ENCODE measurements at regions not wholly inside any gene's neighbourhood (a gene's known extent, or its start where the extent isn't known, plus 50 kb on each side); places are given as distances from the start of the nearest gene placed in this dataset.

DNA sequence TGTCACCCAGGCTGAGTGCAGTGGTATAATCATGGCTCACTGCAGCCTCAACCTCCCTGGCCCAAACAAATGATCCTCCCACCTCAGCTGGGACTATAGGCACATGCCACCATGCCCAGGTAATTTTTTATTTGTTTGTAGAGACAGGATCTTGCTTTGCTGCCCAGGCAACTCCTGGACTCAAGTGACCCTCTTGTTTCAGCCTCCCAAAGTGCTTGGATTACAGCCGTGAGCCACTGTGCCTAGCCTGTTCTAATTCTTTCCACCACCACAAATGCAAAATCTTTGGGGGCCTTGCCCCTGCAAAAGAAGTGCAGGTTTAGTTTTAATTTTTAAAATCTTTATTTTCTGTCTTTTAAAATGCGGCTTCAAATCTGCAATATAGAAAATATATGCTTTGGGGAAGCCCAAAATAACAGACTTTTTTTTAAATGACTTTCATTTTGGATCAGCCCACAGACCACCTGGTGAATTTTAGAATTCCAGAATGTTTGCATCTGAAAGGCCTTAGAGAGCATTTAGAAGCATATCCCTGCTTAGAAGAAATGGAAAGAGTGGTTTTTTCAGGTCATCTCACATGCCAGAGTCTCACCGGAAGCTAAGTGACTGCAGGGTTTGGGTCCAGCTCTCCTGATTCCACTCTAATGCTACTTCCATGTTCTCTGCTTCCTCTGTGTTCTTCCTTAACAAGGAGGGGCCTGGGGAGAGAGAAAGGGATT is 111.4 kb upstream of the FER start:
- TF ChIP-seq, protein P1, sequence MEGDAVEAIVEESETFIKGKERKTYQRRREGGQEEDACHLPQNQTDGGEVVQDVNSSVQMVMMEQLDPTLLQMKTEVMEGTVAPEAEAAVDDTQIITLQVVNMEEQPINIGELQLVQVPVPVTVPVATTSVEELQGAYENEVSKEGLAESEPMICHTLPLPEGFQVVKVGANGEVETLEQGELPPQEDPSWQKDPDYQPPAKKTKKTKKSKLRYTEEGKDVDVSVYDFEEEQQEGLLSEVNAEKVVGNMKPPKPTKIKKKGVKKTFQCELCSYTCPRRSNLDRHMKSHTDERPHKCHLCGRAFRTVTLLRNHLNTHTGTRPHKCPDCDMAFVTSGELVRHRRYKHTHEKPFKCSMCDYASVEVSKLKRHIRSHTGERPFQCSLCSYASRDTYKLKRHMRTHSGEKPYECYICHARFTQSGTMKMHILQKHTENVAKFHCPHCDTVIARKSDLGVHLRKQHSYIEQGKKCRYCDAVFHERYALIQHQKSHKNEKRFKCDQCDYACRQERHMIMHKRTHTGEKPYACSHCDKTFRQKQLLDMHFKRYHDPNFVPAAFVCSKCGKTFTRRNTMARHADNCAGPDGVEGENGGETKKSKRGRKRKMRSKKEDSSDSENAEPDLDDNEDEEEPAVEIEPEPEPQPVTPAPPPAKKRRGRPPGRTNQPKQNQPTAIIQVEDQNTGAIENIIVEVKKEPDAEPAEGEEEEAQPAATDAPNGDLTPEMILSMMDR (conservative IDR thresholded peaks at IDR 0.05; ENCODE audit: low read length) = no peak
- no peak for TF ChIP-seq EZH2phosphoT487 (IDR thresholded peaks at IDR 0.05; ENCODE audit: borderline replicate concordance)

Measured in Loucy (cell line).